NB4 (cell line): ENCODE measurements at regions not wholly inside any gene's neighbourhood (a gene's known extent, or its start where the extent isn't known, plus 50 kb on each side); places are given as distances from the start of the nearest gene placed in this dataset.

Experiments
- CTCF ChIP-seq: IDR thresholded peaks from one replicate; pipeline ENCODE4 v1.5.1; 2012; ENCODE audit warnings: low read depth, low read length
- MYC ChIP-seq: IDR thresholded peaks from 2 replicates; pipeline ENCODE4 v1.6.1; 2011; ENCODE audit warnings: low read depth, low read length
- POLR2A ChIP-seq: IDR thresholded peaks from 2 replicates; pipeline ENCODE4 v1.6.1; 2011; ENCODE audit warnings: mild to moderate bottlenecking; ENCODE audit not compliant: insufficient read length; ENCODE audit errors: extremely low read depth
- TF ChIP-seq, protein P1 (sequence below): IDR thresholded peaks from 2 replicates; pipeline ENCODE4 v1.6.1; 2011; ENCODE audit warnings: low read depth, low read length

- no peak for TF ChIP-seq CTCF
- TF ChIP-seq, protein P1, sequence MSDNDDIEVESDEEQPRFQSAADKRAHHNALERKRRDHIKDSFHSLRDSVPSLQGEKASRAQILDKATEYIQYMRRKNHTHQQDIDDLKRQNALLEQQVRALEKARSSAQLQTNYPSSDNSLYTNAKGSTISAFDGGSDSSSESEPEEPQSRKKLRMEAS, result no peak
- TF ChIP-seq POLR2A, result no peak
- TF ChIP-seq MYC, result no peak
Measured at GRCh38 chr10:111703986-111704385, 479.6 kb downstream of the GPAM start.
